Right lobe of liver (tissue), 6 donors: ENCODE measurements at regions not wholly inside any gene's neighbourhood (a gene's known extent, or its start where the extent isn't known, plus 50 kb on each side); places are given as distances from the start of the nearest gene placed in this dataset.

Experiments
- ATAC-seq, 4 donors: fragments of 200-7000 bp; cut with Tn5 transposase; one replicate each; pipeline ENCODE4 v1.9.1; 2020; ENCODE audit warnings: mild to moderate bottlenecking in 4 of 4, moderate library complexity in 4 of 4
- DNase-seq, 3 donors: peaks; one replicate each; pipeline ENCODE4 v3.0.0-alpha.2; 2020
- H3K27ac ChIP-seq, 3 donors: fragments of 200-600 bp; one replicate each; pipeline ENCODE4 v1.8.0; 2022
- H3K27me3 ChIP-seq, 2 donors: fragments of 200-600 bp; one replicate each; pipeline ENCODE4 v1.8.0; 2022
- H3K36me3 ChIP-seq, 4 donors: fragments of 200-600 bp; sonication (generic) in 1 of 4; one replicate each; pipeline versions ENCODE4 v1.5.1 to v1.8.0; 2017 to 2022; ENCODE audit warnings: control low read depth in 1 of 4
- H3K4me1 ChIP-seq, 4 donors: fragments of 200-600 bp; sonication (generic) in 1 of 4; one replicate each; pipeline versions ENCODE4 v1.5.1 to v1.8.0; 2017 to 2022; ENCODE audit warnings: control low read depth in 1 of 4
- H3K4me3 ChIP-seq, 3 donors: fragments of 200-600 bp; one replicate each; pipeline ENCODE4 v1.8.0; 2022
- H3K9me3 ChIP-seq, 4 donors: fragments of 200-600 bp; sonication (generic) in 1 of 4; one replicate each; pipeline versions ENCODE4 v1.5.1 to v1.8.0; 2017 to 2022; ENCODE audit warnings: control low read depth in 1 of 4
- CTCF ChIP-seq, 4 donors: fragments of 200-600 bp in 3 of 4; fragments of 450-650 bp in 1 of 4; IDR thresholded peaks; one replicate each; pipeline versions ENCODE4 v1.5.1 to v1.8.0; 2016 to 2022; ENCODE audit warnings: antibody characterized with exemption in 4 of 4, mild to moderate bottlenecking in 2 of 4
- POLR2A ChIP-seq: fragments of 450-650 bp; IDR thresholded peaks from one replicate; pipeline ENCODE4 v1.6.1; 2017; ENCODE audit warnings: antibody characterized with exemption, mild to moderate bottlenecking
- whole genome bisulfite sequencing: methylation state at CpG from one replicate; pipeline ENCODE4 v1.1.6; 2018; ENCODE audit warnings: low coverage, low lambda C conversion rate; ENCODE audit not compliant: insufficient coverage; ENCODE audit errors: missing lambda C conversion rate; 5-methylcytosine and 5-hydroxymethylcytosine counted together
- intact Hi-C, 2 donors: fragments of 100-400 bp; cut with DNase I; formaldehyde crosslinking; loops; one replicate each; pipeline versions ENCODE4 v1.11.2 to v1.14.1; 2022
- donor health status: DM: no; HTN: yes; CAD: no.
- donor health status: DM: no; HTN: no; CAD: no.
- donor health status: DM: no; HTN: no; CAD: no.
- donor health status: DM: no; HTN: yes; CAD: no.
- donor health status: DM: no; HTN: yes; CAD: no.

GRCh38 chrX:97849951-97850350 lies 966.2 kb downstream of the RPA4 start:
- Histone ChIP-seq H3K36me3 (no peaks in the 10 kb centered on the region), H3K4me1 (no peaks in the 10 kb centered on the region), H3K27ac (no peak overlapping the region), H3K27me3 (no peaks in the 10 kb centered on the region), H3K9me3 (no peaks in the 10 kb centered on the region), H3K4me3 (no peak overlapping the region)
- no peak for ATAC-seq
- intact Hi-C loops: no loop called here
- TF ChIP-seq POLR2A (no peak), CTCF (IDR thresholded peaks at IDR 0.05) (no peak)
- DNase-seq: no peak

GRCh38 chrX:97850911-97851310 lies 967.2 kb downstream of the RPA4 start:
- Histone ChIP-seq H3K27ac (no peak overlapping the region), H3K36me3 (no peaks in the 10 kb centered on the region), H3K4me3 (no peak overlapping the region), H3K9me3 (no peaks in the 10 kb centered on the region), H3K4me1 (no peaks in the 10 kb centered on the region), H3K27me3 (no peaks in the 10 kb centered on the region)
- 23% methylated on average over 1 of the region's 1 CpG for WGBS
- DNase-seq (no peak), ATAC-seq (no peak)
- TF ChIP-seq CTCF (IDR thresholded peaks at IDR 0.05) (no peak), POLR2A (no peak)
- intact Hi-C loops: no loop called here

GRCh38 chrX:97854086-97854485 lies 970.4 kb downstream of the RPA4 start:
- H3K27me3 ChIP-seq: no peaks in the 10 kb centered on the region
- no peaks in the 10 kb centered on the region for H3K9me3 ChIP-seq
- ATAC-seq (no peak), DNase-seq (no peak)
- no peaks in the 10 kb centered on the region for H3K36me3 ChIP-seq
- TF ChIP-seq POLR2A (no peak), CTCF (IDR thresholded peaks at IDR 0.05) (no peak)
- no peak overlapping the region for H3K27ac ChIP-seq
- intact Hi-C loops: no loop called here
- no CpG with 5 or more reads among the region's 2 CpGs for WGBS
- H3K4me1 ChIP-seq: no peaks in the 10 kb centered on the region
- no peak overlapping the region for H3K4me3 ChIP-seq

GRCh38 chrX:97858592-97858991 lies 974.9 kb downstream of the RPA4 start:
- 41% methylated on average over 1 of the region's 1 CpG for WGBS
- DNase-seq (no peak), ATAC-seq (no peak)
- no peaks in the 10 kb centered on the region for H3K36me3 ChIP-seq
- no peaks in the 10 kb centered on the region for H3K9me3 ChIP-seq
- H3K27ac ChIP-seq: no peak overlapping the region
- no peak for TF ChIP-seq CTCF (IDR thresholded peaks at IDR 0.05)
- TF ChIP-seq POLR2A: no peak
- H3K27me3 ChIP-seq: peaks cover 0 to 4% of the 10 kb centered on the region in 2 donors
- H3K4me1 ChIP-seq: no peaks in the 10 kb centered on the region
- no peak overlapping the region for H3K4me3 ChIP-seq
- intact Hi-C loops: no loop called here

- DNase-seq (no peak), ATAC-seq (no peak)
- H3K36me3 ChIP-seq: no peaks in the 10 kb centered on the region
- intact Hi-C loops: no loop called here
- no peaks in the 10 kb centered on the region for H3K9me3 ChIP-seq
- no peak overlapping the region for H3K4me3 ChIP-seq
- peaks cover 0 to 4% of the 10 kb centered on the region in 2 donors for H3K27me3 ChIP-seq
- no peaks in the 10 kb centered on the region for H3K4me1 ChIP-seq
- TF ChIP-seq CTCF (IDR thresholded peaks at IDR 0.05) (no peak), POLR2A (no peak)
- H3K27ac ChIP-seq: no peak overlapping the region
- 54% methylated on average over 1 of the region's 1 CpG for WGBS
These were observed 976.5 kb downstream of the RPA4 start for GRCh38 chrX:97860226-97860625.
